DMS 273 treated with DMSO at 0.1 percent for 48 hours (cell line): ENCODE measurements at regions not wholly inside any gene's neighbourhood (a gene's known extent, or its start where the extent isn't known, plus 50 kb on each side); places are given as distances from the start of the nearest gene placed in this dataset.
"Not testable (repeated sequence)": the region's sequence is repeated elsewhere in the genome, so short reads cannot be mapped to it uniquely, and the experiment has no call there.

Source experiments
- DNase-seq: peaks from one replicate; lab custom pipeline; 2025; lab: John Stamatoyannopoulos, UW

DNA sequence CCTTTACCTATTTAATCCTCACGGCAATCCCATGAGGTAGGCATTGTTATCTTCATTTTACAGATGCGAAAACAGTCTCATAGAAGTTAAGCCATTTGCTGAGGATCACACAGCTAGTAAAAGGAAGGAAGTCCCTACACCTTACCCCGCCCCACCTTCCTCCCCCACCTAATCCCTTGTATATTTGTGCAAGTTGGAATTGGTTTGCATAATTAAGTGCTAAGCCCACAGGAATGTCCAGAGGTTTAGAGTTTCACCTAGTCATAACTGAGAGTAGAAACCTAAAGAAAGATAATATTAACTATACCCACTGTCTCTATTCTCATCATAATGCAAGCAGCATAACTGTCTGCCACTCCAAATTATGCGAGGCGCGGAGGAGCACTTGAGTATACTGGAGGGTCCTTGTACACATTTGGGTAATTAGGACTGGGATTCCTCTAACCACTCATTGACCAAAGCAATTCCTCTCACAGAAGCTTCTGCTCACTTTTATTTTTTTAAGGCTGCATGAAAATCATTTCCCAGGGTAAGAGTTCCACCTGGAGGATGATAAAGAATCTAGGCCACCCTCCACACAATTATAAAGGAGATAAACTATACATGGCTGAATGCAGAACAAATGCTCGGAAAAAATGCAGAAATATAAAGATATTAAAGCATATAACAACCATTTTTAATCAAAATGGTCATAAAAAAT is 199.9 kb downstream of the FAM181B start:
- DNase-seq, result no peak

DNA sequence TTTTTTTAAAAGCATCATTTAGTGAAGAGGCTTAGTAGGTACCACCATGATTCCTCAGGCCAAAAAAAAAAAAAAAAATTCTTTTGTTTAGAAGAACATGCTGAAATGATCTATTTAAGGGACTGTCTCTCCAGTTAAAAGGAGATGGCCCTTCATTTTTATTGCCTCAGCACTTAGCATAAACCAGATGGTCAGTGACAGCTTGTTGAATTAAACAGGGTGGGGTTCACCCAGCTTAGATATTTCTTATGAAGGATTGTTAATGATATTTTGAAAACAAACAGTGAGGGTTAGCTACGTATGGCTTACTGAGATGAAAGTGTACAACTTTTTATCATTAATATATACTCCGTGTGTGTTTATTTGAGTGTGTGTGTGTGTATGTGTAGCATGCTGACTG is 203.7 kb downstream of the FAM181B start:
- DNase-seq, result no peak

- DNase-seq, result no peak
These were observed 206.5 kb downstream of the FAM181B start for GRCh38 chr11:82527081-82527584.

- no peak for DNase-seq
These were observed 210.5 kb downstream of the FAM181B start for GRCh38 chr11:82523141-82523540.

GRCh38 chr11:82521427-82521826 is 212.2 kb downstream of the FAM181B start:
- no peak for DNase-seq

GRCh38 chr11:82507288-82507687 is 226.4 kb downstream of the FAM181B start:
- DNase-seq, result no peak

- no peak for DNase-seq
These were observed 228.3 kb downstream of the FAM181B start for GRCh38 chr11:82505379-82505778.

- not testable (repeated sequence) for DNase-seq
These were observed 232.5 kb downstream of the FAM181B start for GRCh38 chr11:82501174-82501573.

DNA sequence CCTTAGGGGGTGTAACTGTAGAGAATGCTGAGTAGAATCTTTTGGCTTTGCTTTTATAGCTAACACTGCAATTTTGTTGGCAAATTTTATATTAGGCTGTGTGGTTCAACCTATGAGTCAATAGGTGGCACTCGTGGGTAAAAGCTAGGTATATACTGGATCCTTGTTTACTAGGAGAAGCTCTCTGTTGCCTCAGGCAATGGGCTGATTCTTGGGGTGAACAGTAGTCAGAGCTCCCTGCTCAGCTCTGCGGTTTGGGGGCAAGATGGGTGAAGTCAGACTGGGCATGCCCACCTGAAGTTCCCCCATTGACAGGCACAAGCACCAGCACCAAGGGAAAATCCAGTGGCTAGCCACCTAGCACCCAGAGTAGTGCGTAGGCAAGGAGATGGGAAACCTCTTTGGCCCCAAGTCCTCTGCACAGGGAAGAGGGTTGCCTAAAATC is 238.7 kb downstream of the FAM181B start:
- no peak for DNase-seq

DNA sequence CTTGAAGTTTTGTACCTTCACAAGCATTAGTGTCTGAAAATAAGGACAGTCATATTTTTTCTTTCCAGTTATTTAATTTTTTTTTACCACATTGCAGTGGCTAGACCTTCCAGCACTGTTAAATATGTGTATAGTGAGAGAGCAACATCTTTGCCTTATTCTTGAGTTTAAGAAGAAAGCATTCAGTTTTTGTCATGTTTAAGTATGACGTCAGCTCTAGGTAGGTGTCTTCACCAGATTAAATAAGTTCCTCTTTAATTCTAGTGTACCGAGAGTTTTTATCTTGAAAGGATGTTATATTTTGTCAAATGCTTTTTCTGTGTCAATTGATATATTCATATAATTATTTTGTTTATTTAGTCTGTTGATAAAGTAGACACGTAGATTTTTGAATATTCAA is 258.8 kb downstream of the FAM181B start:
- DNase-seq, result no peak

DNA sequence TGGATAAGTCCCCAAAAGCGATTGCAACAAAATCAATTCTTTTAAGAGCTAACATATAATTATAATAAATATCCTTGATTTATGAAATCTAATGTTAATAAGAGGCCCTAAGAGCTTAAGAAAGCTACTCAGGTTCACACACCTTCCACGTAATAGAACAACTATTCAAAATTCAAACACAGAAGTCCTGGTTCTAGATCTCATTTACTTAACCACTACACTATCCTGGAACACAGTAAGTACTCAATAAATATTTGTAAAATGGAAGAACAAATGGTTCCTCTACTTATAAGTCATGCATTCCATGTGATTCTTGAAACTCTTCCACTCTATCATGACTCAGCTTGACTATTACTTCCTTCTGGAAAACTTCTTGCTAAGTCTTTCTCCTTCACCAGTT is 268.2 kb downstream of the FAM181B start:
- DNase-seq, result no peak

GRCh38 chr11:82462608-82463242 is 270.9 kb downstream of the FAM181B start:
- DNase-seq, result no peak

DNA sequence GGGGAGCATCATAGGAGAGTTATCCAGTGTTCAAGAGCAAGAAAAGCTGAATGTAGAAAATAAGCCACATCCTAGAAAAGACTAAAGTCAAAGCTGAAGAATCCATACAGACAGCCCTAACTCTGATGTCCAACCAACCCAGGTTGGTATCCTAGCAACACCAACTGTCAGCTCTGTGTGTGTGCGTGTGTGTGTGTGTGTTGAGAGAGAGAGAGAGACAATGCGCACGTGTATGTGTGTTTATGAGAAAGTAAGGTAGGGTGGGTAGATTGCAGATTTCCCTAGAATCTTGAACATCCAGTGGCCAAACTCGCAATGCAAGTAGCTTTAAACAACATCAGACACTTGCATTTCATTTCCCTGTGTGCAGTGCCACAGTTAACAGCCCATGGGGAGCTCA is 274.9 kb downstream of the FAM181B start:
- DNase-seq, result no peak

DNA sequence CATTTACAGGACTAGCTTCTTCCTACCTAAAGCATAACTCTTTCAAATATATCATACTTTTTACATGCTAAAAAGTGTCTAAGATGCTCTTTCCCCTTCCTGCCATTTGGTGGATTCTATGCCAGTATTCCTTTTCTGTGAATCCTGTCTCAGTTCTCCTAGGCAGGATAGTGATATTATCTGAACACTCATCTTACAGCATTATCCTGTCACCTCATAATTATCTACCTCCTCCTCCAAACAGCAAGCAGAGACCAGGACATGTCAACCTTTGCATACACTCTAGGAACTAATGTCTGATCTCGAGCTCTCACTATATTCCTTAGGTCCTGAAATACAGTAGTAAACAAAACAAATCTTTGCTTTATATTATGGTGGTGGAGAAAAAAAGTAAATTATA is 275.5 kb downstream of the FAM181B start:
- DNase-seq, result no peak

DNA sequence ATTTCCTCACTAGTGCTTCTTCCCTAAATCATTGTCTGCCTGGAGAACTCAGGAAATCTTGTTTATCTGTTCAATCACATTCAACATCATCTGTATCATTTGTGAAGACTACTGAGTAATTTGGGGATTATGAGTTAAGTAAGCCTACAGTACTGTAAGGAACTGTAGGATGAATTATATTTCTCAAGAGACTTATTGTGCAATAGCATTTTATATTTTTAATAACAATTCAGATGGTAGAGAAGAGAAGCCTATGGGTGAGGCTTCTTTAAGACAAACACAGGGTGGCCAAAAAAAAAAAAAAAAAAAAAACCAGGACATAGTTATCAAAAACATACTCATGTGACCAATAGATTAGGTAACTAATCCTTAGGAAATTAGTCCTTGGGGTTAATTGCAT is 282.7 kb downstream of the FAM181B start:
- no peak for DNase-seq

GRCh38 chr11:82406611-82407010 is 327.1 kb downstream of the FAM181B start:
- no peak for DNase-seq

DNA sequence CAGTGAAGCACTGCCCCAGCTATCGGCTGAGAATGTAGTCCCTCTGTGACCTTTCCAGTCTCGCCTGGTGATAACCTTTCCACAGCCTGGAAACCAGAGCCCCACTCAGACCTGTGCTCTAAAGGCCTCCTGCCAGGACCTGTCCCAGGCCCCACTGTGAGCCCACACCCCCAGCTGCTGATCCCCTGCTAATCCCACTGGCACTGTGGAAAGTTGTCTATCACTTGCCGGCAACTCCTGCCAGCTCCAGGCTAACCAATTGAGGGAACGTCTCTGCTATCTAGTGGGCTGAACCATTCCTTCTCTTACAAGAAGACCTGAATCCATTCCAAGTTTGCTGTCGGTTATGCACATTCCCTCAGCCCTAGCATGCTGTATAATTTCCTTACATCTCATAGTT is 328.2 kb downstream of the FAM181B start:
- no peak for DNase-seq

DNA sequence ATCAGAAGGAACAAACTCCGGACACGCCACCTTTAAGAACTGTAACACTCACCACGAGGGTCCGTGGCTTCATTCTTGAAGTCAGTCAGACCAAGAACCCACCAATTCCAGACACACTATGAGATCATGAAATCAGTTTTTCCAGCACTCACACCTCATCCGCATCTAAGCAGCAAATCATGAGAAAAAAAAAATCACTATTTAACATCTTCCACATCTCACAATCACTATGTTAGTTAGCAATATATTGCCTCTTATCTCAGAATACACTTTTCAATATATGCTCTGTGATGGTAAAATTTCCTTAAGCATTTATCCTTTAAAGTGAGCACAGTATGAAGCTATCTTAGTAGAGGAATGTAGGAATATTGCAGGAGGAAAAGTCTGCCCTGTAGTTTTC is 328.7 kb downstream of the FAM181B start:
- DNase-seq, result no peak

DNA sequence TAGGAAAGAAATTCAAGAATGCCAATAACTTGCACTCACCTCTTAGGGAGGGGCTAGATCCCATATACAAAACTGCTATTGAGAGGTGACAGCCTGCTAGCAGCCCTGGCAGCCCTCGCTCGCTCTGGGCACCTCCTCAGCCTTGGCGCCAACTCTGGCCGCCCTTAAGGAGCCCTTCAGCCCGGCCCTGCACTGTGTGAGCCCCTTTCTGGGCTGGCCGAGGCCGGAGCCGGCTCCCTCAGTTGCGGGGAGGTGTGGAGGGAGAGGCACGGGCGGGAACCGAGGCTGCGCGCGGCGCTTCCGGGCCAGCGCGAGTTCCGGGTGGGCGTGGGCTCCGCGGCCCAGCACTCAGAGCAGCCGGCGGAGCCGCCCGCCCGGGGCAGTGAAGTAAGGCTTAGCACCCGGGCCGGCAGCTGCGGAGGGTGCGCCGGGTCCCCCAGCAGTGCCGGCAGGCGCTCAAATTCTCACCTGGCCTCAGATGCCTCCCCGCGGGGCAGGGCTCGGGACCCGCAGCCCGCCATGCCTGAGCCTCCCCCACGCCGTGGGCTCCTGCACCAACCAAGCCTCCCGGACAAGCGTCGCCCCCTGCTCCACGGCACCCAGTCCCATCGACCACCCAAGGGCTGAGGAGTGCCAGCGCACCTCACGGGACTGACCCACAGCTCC is 329.9 kb downstream of the FAM181B start:
- no peak for DNase-seq

GRCh38 chr11:82398300-82398815 is 335.3 kb downstream of the FAM181B start:
- no peak for DNase-seq

DNA sequence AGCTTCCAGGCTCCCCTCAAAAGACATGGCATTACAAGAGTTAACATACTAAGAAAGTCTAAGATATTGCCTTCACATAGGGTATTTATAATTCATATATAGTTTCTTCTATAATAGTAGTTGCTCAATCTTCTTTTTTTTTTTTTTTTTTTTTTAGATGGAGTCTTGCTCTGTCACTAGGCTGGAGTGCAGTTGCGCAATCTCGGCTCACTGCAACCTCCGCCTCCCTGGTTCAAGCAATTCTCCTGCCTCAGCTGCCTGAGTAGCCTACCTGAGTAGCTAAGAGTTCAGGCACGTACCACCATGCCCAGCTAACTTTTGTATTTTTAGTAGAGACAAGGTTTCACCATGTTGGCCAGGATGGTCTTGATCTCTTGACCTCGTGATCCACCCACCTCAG is 337.0 kb downstream of the FAM181B start:
- DNase-seq, result not testable (repeated sequence)

- no peak for DNase-seq
These were observed 349.4 kb downstream of the FAM181B start for GRCh38 chr11:82384308-82384707.
